T-helper 2 cell treated with Interferon-gamma antibody and Interleukin-4, amounts not matched to agents 5 μg/mL and 100 μg/mL, for 36 hours (primary cell): ENCODE measurements at regions not wholly inside any gene's neighbourhood (a gene's known extent, or its start where the extent isn't known, plus 50 kb on each side); places are given as distances from the start of the nearest gene placed in this dataset.
"Not testable (repeated sequence)": the region's sequence is repeated elsewhere in the genome, so short reads cannot be mapped to it uniquely, and the experiment has no call there.

Experiments
- DNase-seq: peaks from one replicate; pipeline ENCODE4 v3.0.0; 2021; ENCODE audit warnings: low spot score
- H3K27ac Mint-ChIP-seq: one replicate; pipeline ENCODE4 v1.8.0; 2021; ENCODE audit warnings: mild to moderate bottlenecking, mixed read lengths
- H3K27me3 Mint-ChIP-seq: one replicate; pipeline ENCODE4 v1.8.0; 2021; ENCODE audit warnings: low read depth, mixed read lengths
- H3K36me3 Mint-ChIP-seq: one replicate; pipeline ENCODE4 v1.8.0; 2021; ENCODE audit warnings: low read depth, mixed read lengths
- H3K4me1 Mint-ChIP-seq: one replicate; pipeline ENCODE4 v1.8.0; 2021; ENCODE audit warnings: low read depth, mixed read lengths
- H3K4me3 Mint-ChIP-seq: one replicate; pipeline ENCODE4 v1.8.0; 2022; ENCODE audit warnings: mild to moderate bottlenecking, moderate library complexity, mixed read lengths
- H3K9me3 Mint-ChIP-seq: one replicate; pipeline ENCODE4 v1.8.0; 2021; ENCODE audit warnings: mixed read lengths

GRCh38 chr3:91504874-91505273 is 2397.5 kb downstream of the EPHA3 start:
- H3K27ac Mint-ChIP-seq = not testable (repeated sequence)

More at GRCh38 chr3:91504874-91505273, 2397.5 kb downstream of the EPHA3 start:
- DNase-seq, H3K4me1 Mint-ChIP-seq, H3K27me3 Mint-ChIP-seq, H3K36me3 Mint-ChIP-seq, H3K4me3 Mint-ChIP-seq: not testable (repeated sequence)
- peaks cover 18% of the 10 kb centered on the region for H3K9me3 Mint-ChIP-seq
